ENCODE measurements at regions not wholly inside any gene's neighbourhood (a gene's known extent, or its start where the extent isn't known, plus 50 kb on each side); places are given as distances from the start of the nearest gene placed in this dataset.

DNA sequence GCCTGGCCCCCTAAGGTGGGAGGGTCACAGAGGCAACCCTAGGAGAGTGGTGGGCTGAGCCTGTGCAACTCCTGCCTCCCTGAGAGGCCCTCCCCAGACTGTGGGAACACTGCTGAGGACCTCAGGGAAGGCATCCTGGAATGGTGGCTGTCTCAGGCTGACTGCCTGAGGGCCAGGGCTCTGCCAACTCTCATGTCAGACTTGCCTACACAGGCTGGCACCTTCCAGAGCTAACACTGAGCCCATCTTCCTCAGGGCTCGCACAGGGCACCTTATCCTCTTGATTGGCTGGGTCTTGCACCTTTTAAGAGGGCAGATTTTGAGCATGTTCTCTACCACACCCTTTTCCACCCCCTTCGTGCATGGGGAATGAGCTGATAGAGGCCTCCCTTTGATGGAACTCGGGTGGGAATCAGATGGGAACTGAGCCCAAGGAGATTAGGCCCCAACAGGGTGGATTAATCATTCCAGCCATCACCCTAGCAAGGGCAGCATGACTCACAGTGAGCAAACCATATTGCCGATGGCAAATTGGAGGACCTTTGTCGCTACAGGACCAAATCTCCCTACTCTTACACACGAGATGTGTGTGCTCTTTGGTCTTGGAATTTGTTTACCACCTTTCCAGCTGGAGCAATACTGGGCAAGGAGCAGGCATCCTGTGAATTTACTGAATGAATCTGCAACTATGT lies 702.8 kb downstream of the VRK1 start:
- DNase-seq (ENCODE audit: low spot score in 2 of 2) (no peak), ATAC-seq (replicated peaks; ENCODE audit: extremely low read depth, poor library complexity, severe bottlenecking) (no peak)
- Mint-ChIP-seq H3K4me1 (peaks cover 11% of the 10 kb centered on the region), H3K4me3 (no peak overlapping the region), H3K9me3 (no peaks in the 10 kb centered on the region), H3K27me3 (no peaks in the 10 kb centered on the region), H3K36me3 (ENCODE audit: insufficient read depth) (peaks cover 2% of the 10 kb centered on the region), H3K27ac (ENCODE audit: low read depth) (no peak overlapping the region)

DNA sequence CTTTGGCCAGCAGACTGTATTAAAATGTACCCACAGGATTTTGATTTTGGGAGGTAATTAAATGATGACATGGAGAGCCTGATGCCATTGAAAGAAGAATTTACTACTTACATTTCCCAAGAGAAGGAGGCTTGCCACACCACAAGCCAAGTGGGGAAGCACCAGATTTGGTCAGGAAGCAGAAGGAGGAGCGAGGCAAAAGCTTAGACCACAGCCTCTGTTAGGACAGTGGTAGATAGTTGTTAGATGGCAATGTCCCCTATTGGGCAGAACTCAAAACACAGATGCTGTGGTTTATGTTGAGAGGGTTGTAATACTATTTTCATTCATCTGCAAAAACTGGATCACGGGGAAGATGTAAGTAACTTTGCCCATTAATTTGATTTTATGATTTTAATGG lies 709.4 kb downstream of the VRK1 start:
- Mint-ChIP-seq H3K27ac (ENCODE audit: low read depth) (no peak overlapping the region), H3K36me3 (ENCODE audit: insufficient read depth) (no peaks in the 10 kb centered on the region), H3K9me3 (no peaks in the 10 kb centered on the region), H3K27me3 (no peaks in the 10 kb centered on the region), H3K4me1 (peaks cover 6% of the 10 kb centered on the region), H3K4me3 (no peak overlapping the region)
- DNase-seq (ENCODE audit: low spot score in 2 of 2) (no peak), ATAC-seq (replicated peaks; ENCODE audit: extremely low read depth, poor library complexity, severe bottlenecking) (no peak)

DNA sequence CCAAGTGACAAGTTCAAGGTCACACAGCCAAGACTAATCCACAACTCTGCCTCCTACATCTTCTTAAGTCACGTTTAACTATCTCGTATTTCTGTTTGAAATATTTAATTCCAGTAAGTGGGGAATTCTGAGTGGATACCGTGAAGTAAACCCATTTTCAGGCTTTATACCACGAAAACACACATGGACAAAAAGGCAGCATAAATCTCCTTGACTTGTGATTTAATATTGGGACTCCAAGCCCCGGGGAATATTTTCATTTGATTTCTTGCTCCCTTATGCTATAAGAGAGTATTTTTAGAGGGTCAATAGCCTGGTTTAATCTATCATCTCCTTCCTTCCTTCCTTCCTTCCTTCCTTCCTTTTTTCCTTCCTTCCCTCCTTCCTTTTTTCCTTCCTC lies 716.7 kb downstream of the VRK1 start:
- Mint-ChIP-seq H3K36me3 (ENCODE audit: insufficient read depth) (no peaks in the 10 kb centered on the region), H3K27me3 (no peaks in the 10 kb centered on the region), H3K4me1 (no peaks in the 10 kb centered on the region), H3K27ac (ENCODE audit: low read depth) (no peak overlapping the region), H3K9me3 (no peaks in the 10 kb centered on the region), H3K4me3 (no peak overlapping the region)
- DNase-seq (ENCODE audit: low spot score in 2 of 2) (no peak), ATAC-seq (replicated peaks; ENCODE audit: extremely low read depth, poor library complexity, severe bottlenecking) (no peak)

GRCh38 chr14:97517566-97518234 lies 720.5 kb downstream of the VRK1 start:
- no peak for ATAC-seq (replicated peaks; ENCODE audit: extremely low read depth, poor library complexity, severe bottlenecking)
- Mint-ChIP-seq H3K4me3 (no peak overlapping the region), H3K36me3 (ENCODE audit: insufficient read depth) (no peaks in the 10 kb centered on the region), H3K4me1 (no peaks in the 10 kb centered on the region), H3K27ac (ENCODE audit: low read depth) (no peak overlapping the region), H3K27me3 (no peaks in the 10 kb centered on the region), H3K9me3 (no peaks in the 10 kb centered on the region)
- no peak for DNase-seq (ENCODE audit: low spot score in 2 of 2)

GRCh38 chr14:97523936-97524335 lies 726.8 kb downstream of the VRK1 start:
- H3K27me3 Mint-ChIP-seq: no peaks in the 10 kb centered on the region
- H3K36me3 Mint-ChIP-seq (ENCODE audit: insufficient read depth): no peaks in the 10 kb centered on the region
- ATAC-seq (replicated peaks; ENCODE audit: extremely low read depth, poor library complexity, severe bottlenecking): no peak
- no peaks in the 10 kb centered on the region for H3K9me3 Mint-ChIP-seq
- no peak overlapping the region for H3K27ac Mint-ChIP-seq (ENCODE audit: low read depth)
- H3K4me3 Mint-ChIP-seq: no peak overlapping the region
- H3K4me1 Mint-ChIP-seq: peaks cover 12% of the 10 kb centered on the region
- no peak for DNase-seq (ENCODE audit: low spot score in 2 of 2)

DNA sequence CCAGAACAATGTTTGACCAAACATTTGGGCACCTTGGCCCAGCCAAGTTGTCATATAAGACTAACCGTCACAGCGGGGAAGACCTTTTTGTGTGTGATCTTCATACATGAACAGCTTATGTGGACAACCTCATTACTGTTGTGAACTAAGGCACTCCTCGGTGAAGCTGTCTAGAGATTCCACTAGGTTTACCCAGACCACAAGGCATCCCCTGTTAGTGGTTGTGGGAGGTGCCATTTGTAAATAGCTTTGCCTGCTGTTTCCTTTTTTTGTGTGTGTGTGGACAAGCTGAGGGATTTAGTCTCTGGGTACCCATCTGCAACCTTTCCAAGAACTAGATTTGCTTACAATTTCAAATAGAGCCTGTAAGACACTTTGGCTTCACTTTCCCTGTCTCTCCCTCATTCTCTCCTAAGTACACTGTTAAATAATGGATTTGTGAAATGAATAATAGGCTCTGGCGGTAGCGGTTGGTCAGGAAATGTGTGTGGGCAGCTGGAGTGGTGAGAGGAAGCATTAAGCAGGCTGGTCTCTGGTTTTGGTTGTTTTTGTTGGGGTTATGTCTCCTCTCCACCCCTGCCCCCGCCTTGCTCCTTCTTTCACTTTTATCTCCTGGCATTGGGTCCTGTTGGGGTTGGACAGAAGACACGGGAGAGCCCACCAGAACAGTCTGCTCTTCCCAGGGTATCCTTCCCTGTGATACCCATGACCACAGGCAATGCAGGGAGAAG lies 727.6 kb downstream of the VRK1 start:
- Mint-ChIP-seq H3K36me3 (ENCODE audit: insufficient read depth) (no peaks in the 10 kb centered on the region), H3K4me3 (peak overlapping the region; percentile 48), H3K4me1 (peaks cover 12% of the 10 kb centered on the region), H3K27ac (ENCODE audit: low read depth) (peak overlapping the region; percentile 20), H3K9me3 (no peaks in the 10 kb centered on the region), H3K27me3 (no peaks in the 10 kb centered on the region)
- DNase-seq (ENCODE audit: low spot score in 2 of 2) (no peak), ATAC-seq (replicated peaks; ENCODE audit: extremely low read depth, poor library complexity, severe bottlenecking) (no peak)

GRCh38 chr14:97527993-97528392 lies 730.8 kb downstream of the VRK1 start:
- no peak overlapping the region for H3K4me3 Mint-ChIP-seq
- ATAC-seq (replicated peaks; ENCODE audit: extremely low read depth, poor library complexity, severe bottlenecking) (no peak), DNase-seq (ENCODE audit: low spot score in 2 of 2) (no peak)
- H3K36me3 Mint-ChIP-seq (ENCODE audit: insufficient read depth): no peaks in the 10 kb centered on the region
- H3K27me3 Mint-ChIP-seq: no peaks in the 10 kb centered on the region
- H3K9me3 Mint-ChIP-seq: no peaks in the 10 kb centered on the region
- peaks cover 12% of the 10 kb centered on the region for H3K4me1 Mint-ChIP-seq
- no peak overlapping the region for H3K27ac Mint-ChIP-seq (ENCODE audit: low read depth)

DNA sequence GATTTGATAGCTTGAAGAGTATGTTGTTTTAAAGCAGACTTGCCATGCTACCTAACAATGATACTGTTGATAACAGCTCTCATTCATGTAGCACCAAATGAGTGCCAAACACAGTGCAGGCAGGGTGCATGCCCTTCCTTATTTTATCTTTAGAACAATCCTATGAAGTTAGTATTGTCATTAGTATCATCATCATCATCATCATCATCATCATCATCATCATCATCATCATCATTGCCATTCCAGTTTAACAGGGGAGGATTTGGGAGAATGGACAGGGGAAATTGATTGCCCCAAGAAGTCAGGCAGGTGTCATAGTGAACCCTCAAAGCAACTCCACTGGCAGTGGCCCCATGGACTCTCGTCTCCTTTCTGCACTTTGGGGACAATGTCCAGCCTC lies 734.9 kb downstream of the VRK1 start:
- DNase-seq (ENCODE audit: low spot score in 2 of 2): no peak
- no peaks in the 10 kb centered on the region for H3K9me3 Mint-ChIP-seq
- no peaks in the 10 kb centered on the region for H3K36me3 Mint-ChIP-seq (ENCODE audit: insufficient read depth)
- no peak overlapping the region for H3K4me3 Mint-ChIP-seq
- H3K27ac Mint-ChIP-seq (ENCODE audit: low read depth): no peak overlapping the region
- H3K27me3 Mint-ChIP-seq: no peaks in the 10 kb centered on the region
- no peak for ATAC-seq (replicated peaks; ENCODE audit: extremely low read depth, poor library complexity, severe bottlenecking)
- H3K4me1 Mint-ChIP-seq: no peaks in the 10 kb centered on the region

DNA sequence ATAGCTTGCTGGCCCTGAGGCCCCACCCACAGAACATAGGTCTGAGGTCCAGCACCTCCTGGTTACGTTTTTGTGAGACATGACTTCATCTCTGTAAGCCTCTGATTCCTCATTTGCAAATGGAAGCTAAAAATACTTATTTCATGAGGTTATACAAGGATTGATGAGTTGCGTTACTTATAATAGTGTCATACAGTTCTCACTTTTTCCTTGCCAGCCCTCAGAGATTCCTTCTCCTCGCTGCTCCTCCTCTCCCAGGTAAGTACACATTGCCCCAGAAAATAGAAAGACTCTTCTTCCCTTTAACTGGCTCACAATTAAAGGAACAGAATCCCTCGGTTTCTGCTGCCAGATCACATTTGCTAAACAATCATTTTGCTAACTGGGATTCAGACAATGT lies 739.2 kb downstream of the VRK1 start:
- DNase-seq (ENCODE audit: low spot score in 2 of 2) (no peak), ATAC-seq (replicated peaks; ENCODE audit: extremely low read depth, poor library complexity, severe bottlenecking) (no peak)
- H3K4me3 Mint-ChIP-seq: no peak overlapping the region
- H3K27ac Mint-ChIP-seq (ENCODE audit: low read depth): no peak overlapping the region
- no peaks in the 10 kb centered on the region for H3K36me3 Mint-ChIP-seq (ENCODE audit: insufficient read depth)
- peaks cover 16% of the 10 kb centered on the region for H3K4me1 Mint-ChIP-seq
- H3K27me3 Mint-ChIP-seq: no peaks in the 10 kb centered on the region
- H3K9me3 Mint-ChIP-seq: no peaks in the 10 kb centered on the region

DNA sequence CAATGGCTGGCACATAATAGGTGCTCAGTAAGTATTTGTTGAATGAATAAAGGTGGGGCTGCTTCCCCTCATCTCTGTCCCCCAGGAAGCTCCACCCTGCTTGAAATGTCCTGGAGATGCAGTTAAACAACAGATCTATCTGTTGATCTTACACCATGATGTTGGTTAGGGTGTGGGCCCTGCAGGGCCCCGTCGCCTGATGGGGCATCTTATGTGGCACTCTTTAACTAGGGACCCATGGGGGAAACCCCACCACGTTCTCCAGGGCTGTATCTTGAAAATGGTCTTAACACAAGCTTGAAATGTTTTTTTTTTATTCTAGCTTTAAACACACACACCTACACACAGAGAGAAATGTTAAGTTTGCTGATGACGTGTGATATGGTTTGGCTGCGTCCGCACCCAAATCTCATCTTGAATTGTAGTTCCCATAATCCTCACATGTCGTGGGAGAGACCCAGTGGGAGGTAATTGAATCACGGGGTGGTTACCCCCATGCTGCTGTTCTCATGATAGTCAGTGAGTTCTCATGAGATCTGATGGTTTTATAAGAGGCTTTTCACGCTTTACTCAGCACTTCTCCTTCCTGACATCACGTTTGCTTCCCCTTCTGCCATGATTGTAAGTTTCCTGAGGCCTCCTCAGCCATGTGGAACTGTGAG lies 741.7 kb downstream of the VRK1 start:
- H3K4me3 Mint-ChIP-seq: no peak overlapping the region

GRCh38 chr14:97539411-97539795 lies 742.2 kb downstream of the VRK1 start:
- ATAC-seq (replicated peaks; ENCODE audit: extremely low read depth, poor library complexity, severe bottlenecking) (no peak), DNase-seq (ENCODE audit: low spot score in 2 of 2) (no peak)
- Mint-ChIP-seq H3K4me3 (no peak overlapping the region), H3K27me3 (no peaks in the 10 kb centered on the region), H3K4me1 (peaks cover 32% of the 10 kb centered on the region), H3K9me3 (no peaks in the 10 kb centered on the region), H3K36me3 (ENCODE audit: insufficient read depth) (no peaks in the 10 kb centered on the region), H3K27ac (ENCODE audit: low read depth) (no peak overlapping the region)

More for the DNA sequence above, 741.7 kb downstream of the VRK1 start:
- no peaks in the 10 kb centered on the region for H3K9me3 Mint-ChIP-seq
- H3K27me3 Mint-ChIP-seq: no peaks in the 10 kb centered on the region
- no peak for DNase-seq (ENCODE audit: low spot score in 2 of 2)
- H3K36me3 Mint-ChIP-seq (ENCODE audit: insufficient read depth): no peaks in the 10 kb centered on the region
- no peak for ATAC-seq (replicated peaks; ENCODE audit: extremely low read depth, poor library complexity, severe bottlenecking)
- H3K27ac Mint-ChIP-seq (ENCODE audit: low read depth): peak overlapping the region; percentile 67
- peaks cover 27% of the 10 kb centered on the region for H3K4me1 Mint-ChIP-seq

GRCh38 chr14:97539884-97540283 lies 742.7 kb downstream of the VRK1 start:
- peaks cover 34% of the 10 kb centered on the region for H3K4me1 Mint-ChIP-seq
- no peaks in the 10 kb centered on the region for H3K36me3 Mint-ChIP-seq (ENCODE audit: insufficient read depth)
- H3K27ac Mint-ChIP-seq (ENCODE audit: low read depth): no peak overlapping the region
- no peak for DNase-seq (ENCODE audit: low spot score in 2 of 2)
- no peaks in the 10 kb centered on the region for H3K27me3 Mint-ChIP-seq
- no peak for ATAC-seq (replicated peaks; ENCODE audit: extremely low read depth, poor library complexity, severe bottlenecking)
- no peaks in the 10 kb centered on the region for H3K9me3 Mint-ChIP-seq
- no peak overlapping the region for H3K4me3 Mint-ChIP-seq

Measured in central memory CD8-positive, alpha-beta T cell (primary cell).